ENCODE measurements at regions not wholly inside any gene's neighbourhood (a gene's known extent, or its start where the extent isn't known, plus 50 kb on each side); places are given as distances from the start of the nearest gene placed in this dataset.

DNA sequence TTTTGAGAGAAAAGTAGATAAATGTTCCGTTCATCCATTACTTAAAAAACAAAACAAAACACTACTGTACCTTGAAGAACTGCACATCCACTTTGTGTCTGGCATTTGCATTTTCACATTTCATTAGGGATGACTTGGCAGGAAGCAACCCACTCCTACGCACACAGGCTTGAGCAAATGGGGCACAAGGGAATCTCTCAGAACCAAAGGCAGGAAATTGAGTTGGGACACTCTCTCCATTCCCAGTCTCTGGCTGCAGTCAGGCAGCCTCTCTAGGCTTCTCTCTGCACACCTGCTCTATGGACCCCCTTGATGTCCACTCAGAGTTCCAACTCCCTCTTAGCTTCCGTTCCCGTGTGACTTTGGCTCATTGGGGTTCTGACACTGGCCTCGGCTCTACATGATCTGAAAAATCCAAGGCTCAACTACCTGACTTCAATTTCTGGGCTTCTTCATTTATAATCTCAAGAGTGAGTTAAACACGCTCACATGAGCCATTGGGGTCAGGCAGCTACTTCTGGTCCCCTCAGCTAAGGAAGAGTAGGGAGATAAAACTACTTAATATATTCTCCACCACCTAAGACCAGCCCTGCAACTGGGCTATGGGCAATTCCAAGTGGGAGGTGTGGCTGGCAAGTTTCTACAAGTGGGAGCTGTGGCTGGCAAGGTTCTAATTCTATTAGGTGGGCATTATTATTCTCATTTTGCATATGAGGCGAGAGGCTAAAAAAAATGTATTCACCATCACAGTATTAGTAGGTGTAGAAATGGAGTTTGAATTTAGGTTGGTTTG lies 251.9 kb downstream of the SOD2 start:
- H3K4me1 Mint-ChIP-seq, result no peaks in the 10 kb centered on the region
- peaks cover 33% of the 10 kb centered on the region for H3K27me3 Mint-ChIP-seq (ENCODE audit: low read depth)
- TF ChIP-seq, protein P1, sequence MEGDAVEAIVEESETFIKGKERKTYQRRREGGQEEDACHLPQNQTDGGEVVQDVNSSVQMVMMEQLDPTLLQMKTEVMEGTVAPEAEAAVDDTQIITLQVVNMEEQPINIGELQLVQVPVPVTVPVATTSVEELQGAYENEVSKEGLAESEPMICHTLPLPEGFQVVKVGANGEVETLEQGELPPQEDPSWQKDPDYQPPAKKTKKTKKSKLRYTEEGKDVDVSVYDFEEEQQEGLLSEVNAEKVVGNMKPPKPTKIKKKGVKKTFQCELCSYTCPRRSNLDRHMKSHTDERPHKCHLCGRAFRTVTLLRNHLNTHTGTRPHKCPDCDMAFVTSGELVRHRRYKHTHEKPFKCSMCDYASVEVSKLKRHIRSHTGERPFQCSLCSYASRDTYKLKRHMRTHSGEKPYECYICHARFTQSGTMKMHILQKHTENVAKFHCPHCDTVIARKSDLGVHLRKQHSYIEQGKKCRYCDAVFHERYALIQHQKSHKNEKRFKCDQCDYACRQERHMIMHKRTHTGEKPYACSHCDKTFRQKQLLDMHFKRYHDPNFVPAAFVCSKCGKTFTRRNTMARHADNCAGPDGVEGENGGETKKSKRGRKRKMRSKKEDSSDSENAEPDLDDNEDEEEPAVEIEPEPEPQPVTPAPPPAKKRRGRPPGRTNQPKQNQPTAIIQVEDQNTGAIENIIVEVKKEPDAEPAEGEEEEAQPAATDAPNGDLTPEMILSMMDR (conservative IDR thresholded peaks at IDR 0.05), result no peak
- no peaks in the 10 kb centered on the region for H3K9me3 Mint-ChIP-seq
- no peak for DNase-seq (ENCODE audit: low read depth, low spot score)
- H3K36me3 Mint-ChIP-seq (ENCODE audit: low read depth), result no peaks in the 10 kb centered on the region
- H3K4me3 Mint-ChIP-seq, result no peak overlapping the region
- H3K27ac Mint-ChIP-seq (ENCODE audit: unreplicated experiment), result no peak overlapping the region

DNA sequence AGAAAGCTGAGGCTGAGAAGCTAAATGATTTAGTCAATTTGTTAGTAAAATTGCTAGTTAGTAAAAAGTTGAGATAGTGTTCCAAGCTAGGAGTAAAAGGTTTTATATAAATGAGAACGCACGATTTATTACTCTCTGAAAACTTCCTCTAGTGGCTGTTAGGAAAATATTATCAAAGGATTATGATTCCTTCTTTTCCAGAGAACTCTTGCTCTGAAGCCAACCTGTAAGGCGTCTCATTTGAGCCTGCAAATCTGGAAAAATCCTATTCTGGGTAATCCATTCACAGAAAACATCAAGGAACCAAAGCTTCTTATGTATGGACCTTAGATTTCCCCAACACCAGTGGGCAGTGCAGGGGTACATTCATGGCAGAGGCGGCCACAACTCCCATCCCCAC lies 252.7 kb downstream of the SOD2 start:
- Mint-ChIP-seq H3K27ac (ENCODE audit: unreplicated experiment) (no peak overlapping the region), H3K4me3 (no peak overlapping the region), H3K4me1 (no peaks in the 10 kb centered on the region), H3K36me3 (ENCODE audit: low read depth) (no peaks in the 10 kb centered on the region), H3K9me3 (no peaks in the 10 kb centered on the region), H3K27me3 (ENCODE audit: low read depth) (peaks cover 30% of the 10 kb centered on the region)
- no peak for DNase-seq (ENCODE audit: low read depth, low spot score)
- TF ChIP-seq, protein P1 (conservative IDR thresholded peaks at IDR 0.05), result no peak

DNA sequence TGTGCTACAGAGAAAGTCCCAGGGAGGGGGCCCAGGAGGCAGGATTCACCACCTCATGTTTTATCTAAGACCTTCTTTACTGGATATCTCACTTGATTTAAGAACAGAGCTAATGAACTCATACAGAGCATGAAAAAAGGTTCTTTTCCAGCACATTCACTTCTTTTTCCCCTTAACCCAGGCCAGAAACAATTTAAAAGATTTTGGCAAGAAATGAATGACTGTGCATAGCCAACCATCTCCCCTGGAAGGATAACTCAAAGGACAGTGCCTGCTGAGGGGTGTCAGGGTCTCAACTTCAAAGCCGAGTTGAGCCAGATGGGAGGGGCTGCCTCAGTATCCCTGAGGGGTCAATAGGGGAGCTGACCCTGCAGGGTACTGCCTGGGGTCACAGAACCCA lies 253.4 kb downstream of the SOD2 start:
- TF ChIP-seq, protein P1 (conservative IDR thresholded peaks at IDR 0.05), result no peak
- DNase-seq (ENCODE audit: low read depth, low spot score), result no peak
- H3K27me3 Mint-ChIP-seq (ENCODE audit: low read depth), result peaks cover 28% of the 10 kb centered on the region
- H3K36me3 Mint-ChIP-seq (ENCODE audit: low read depth), result no peaks in the 10 kb centered on the region
- H3K9me3 Mint-ChIP-seq, result peaks cover 3% of the 10 kb centered on the region
- H3K4me1 Mint-ChIP-seq, result no peaks in the 10 kb centered on the region
- no peak overlapping the region for H3K27ac Mint-ChIP-seq (ENCODE audit: unreplicated experiment)
- no peak overlapping the region for H3K4me3 Mint-ChIP-seq

DNA sequence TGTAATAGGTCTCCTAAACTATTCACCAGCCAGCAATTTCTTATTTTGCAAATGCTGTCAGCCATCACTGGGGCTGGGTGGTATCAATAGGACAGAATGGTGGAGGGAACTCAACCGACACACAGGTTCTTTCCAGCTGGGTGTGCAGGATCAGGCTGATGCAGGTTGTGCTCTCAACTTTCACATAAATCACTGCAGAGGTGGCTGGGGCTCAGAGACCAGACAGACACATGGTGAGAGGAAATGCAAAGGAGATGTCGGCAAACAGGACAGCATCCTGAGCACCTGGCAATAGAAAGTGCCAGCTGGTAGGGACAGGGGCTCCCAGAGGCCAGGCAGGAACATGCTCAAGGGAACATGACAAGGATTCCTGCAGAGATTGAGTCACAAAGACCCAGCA lies 254.9 kb downstream of the SOD2 start:
- Mint-ChIP-seq H3K4me3 (no peak overlapping the region), H3K27ac (ENCODE audit: unreplicated experiment) (no peak overlapping the region), H3K9me3 (peaks cover 9% of the 10 kb centered on the region), H3K27me3 (ENCODE audit: low read depth) (peaks cover 19% of the 10 kb centered on the region), H3K4me1 (no peaks in the 10 kb centered on the region), H3K36me3 (ENCODE audit: low read depth) (no peaks in the 10 kb centered on the region)
- no peak for DNase-seq (ENCODE audit: low read depth, low spot score)
- TF ChIP-seq, protein P1 (conservative IDR thresholded peaks at IDR 0.05), result no peak

DNA sequence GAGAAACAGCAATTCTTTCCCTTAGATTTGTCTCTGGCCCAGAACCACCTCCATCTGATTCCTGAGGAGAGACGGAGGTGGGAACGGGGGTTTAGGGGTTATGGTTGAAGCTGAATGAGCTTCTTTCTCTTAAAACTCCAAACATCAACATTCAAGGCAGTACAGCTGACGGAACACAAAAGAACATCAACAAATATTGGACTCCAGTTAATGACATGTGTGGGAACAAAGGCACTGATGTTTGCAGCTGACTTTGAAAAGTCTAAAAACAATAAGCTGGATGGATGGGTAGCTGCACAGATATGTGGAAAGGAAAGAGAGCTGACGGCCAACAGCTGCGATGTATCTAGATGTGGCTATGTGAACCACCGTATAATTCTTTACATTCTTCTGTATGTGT lies 256.5 kb downstream of the SOD2 start:
- peaks cover 12% of the 10 kb centered on the region for H3K9me3 Mint-ChIP-seq
- no peak overlapping the region for H3K4me3 Mint-ChIP-seq
- no peaks in the 10 kb centered on the region for H3K36me3 Mint-ChIP-seq (ENCODE audit: low read depth)
- H3K4me1 Mint-ChIP-seq, result no peaks in the 10 kb centered on the region
- TF ChIP-seq, protein P1 (conservative IDR thresholded peaks at IDR 0.05), result no peak
- H3K27ac Mint-ChIP-seq (ENCODE audit: unreplicated experiment), result no peak overlapping the region
- peaks cover 16% of the 10 kb centered on the region for H3K27me3 Mint-ChIP-seq (ENCODE audit: low read depth)
- DNase-seq (ENCODE audit: low read depth, low spot score), result no peak

Data from neural crest cell (in vitro differentiated cells).